ENCODE measurements at regions not wholly inside any gene's neighbourhood (a gene's known extent, or its start where the extent isn't known, plus 50 kb on each side); places are given as distances from the start of the nearest gene placed in this dataset.

DNA sequence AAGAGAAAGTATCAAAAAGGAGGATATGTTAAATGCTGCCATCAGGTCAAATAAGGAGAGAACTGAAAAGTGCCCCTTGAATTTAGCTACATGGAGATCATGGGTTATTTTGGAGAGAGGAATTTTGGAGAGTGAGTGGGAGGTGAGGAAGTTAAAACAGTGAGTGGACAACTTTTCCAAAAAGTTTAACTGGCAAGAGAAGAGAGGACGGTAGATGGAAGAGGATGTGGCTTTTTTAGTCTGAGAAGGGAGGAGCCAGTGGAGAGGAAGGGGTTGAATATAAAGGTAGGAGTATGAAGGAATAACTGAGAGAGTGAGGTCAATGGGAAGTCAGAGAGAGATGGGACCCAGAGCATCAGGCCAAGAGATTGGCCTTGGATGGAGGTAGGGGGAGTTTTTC is 62.5 kb upstream of the NFE2L2 start:
- peaks cover 0 to 17% (median 11%) of the 10 kb centered on the region in 5 donors for H3K36me3 Mint-ChIP-seq
- no peak overlapping the region for H3K27ac ChIP-seq (ENCODE audit: low read depth, low read length)
- intact Hi-C loops (cut with micrococcal nuclease) = loop anchor here in 1 of 2 donors (2.0 kb wide), 1 partner anchor 16 kb away; no protein-coding TSS in a partner anchor
- H3K36me3 ChIP-seq (ENCODE audit: control insufficient read depth in 2 of 3, insufficient read depth in 3 of 3, low read length in 3 of 3) = peaks cover 0 to 4% (median 0%) of the 10 kb centered on the region in 3 experiments
- no peaks in the 10 kb centered on the region for H3K27me3 ChIP-seq (ENCODE audit: control insufficient read depth in 2 of 2, insufficient read depth in 2 of 2, low read length in 2 of 2)
- H3K27me3 Mint-ChIP-seq = no peaks in the 10 kb centered on the region
- peaks cover 0 to 24% of the 10 kb centered on the region in 2 donors for H3K4me1 ChIP-seq (ENCODE audit: control insufficient read depth in 2 of 2, insufficient read depth in 2 of 2, low read length in 2 of 2)
- H3K4me3 ChIP-seq (ENCODE audit: low read length) = no peak overlapping the region
- H3K9me3 ChIP-seq (ENCODE audit: control insufficient read depth in 2 of 3, low read length in 3 of 3) = no peaks in the 10 kb centered on the region
- ATAC-seq = no peak
- no peak overlapping the region for H3K4me3 Mint-ChIP-seq
- POLR2A ChIA-PET = interaction anchor here (0.8 to 7.1 kb wide), 4 partner anchors 13 to 63 kb away, joined by 4 to 85 read pairs (median 9); partner anchors contain the start of gene NFE2L2
- H3K4me1 Mint-ChIP-seq = peaks cover 5 to 26% (median 9%) of the 10 kb centered on the region in 7 donors
- CTCF ChIA-PET = interaction anchor here (0.8 to 1.2 kb wide), 3 partner anchors 10 to 163 kb away, joined by 3 to 5 read pairs (median 4); no protein-coding TSS in a partner anchor
- no peak for DNase-seq
- H3K9me3 Mint-ChIP-seq = peaks cover 0 to 6% (median 0%) of the 10 kb centered on the region in 11 donors
- H3K27ac Mint-ChIP-seq = no peak overlapping the region

DNA sequence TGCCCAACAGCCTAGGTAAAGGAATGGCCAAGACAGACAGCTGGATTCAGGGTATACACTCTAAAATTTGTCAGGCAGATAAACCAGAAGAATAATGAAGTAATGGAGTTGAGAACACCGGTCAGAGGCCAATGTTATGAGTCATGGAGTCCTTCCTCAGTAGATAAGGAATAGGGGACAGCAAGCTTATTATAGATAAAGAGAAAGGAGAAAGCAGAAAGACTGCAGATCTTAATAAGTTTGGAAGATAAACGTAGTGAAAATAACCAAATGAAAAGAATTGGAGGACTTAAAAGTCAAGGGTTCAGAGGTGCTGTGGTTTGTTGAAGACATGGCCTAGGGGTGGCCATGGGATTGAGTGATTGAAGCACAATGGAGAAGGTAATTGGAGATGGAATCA is 63.5 kb upstream of the NFE2L2 start:
- no peaks in the 10 kb centered on the region for H3K36me3 ChIP-seq (ENCODE audit: control insufficient read depth in 2 of 3, insufficient read depth in 3 of 3, low read length in 3 of 3)
- Mint-ChIP-seq H3K27ac (no peak overlapping the region), H3K4me1 (peaks cover 6 to 33% (median 15%) of the 10 kb centered on the region in 7 donors), H3K27me3 (no peaks in the 10 kb centered on the region), H3K4me3 (no peak overlapping the region), H3K9me3 (peaks cover 0 to 6% (median 0%) of the 10 kb centered on the region in 11 donors), H3K36me3 (peaks cover 0 to 15% (median 8%) of the 10 kb centered on the region in 5 donors)
- DNase-seq = no peak
- H3K4me1 ChIP-seq (ENCODE audit: control insufficient read depth in 2 of 2, insufficient read depth in 2 of 2, low read length in 2 of 2) = peaks cover 0 to 26% of the 10 kb centered on the region in 2 donors
- H3K9me3 ChIP-seq (ENCODE audit: control insufficient read depth in 2 of 3, low read length in 3 of 3) = no peaks in the 10 kb centered on the region
- H3K4me3 ChIP-seq (ENCODE audit: low read length) = no peak overlapping the region
- no peak for ATAC-seq
- POLR2A ChIA-PET = interaction anchor here (2.5 to 7.1 kb wide), 2 partner anchors 18 to 64 kb away, joined by 13 to 85 read pairs; partner anchors contain the start of gene NFE2L2
- CTCF ChIA-PET = interaction anchor here (1.5 to 3.8 kb wide), 2 partner anchors 63 to 163 kb away, joined by 3 to 33 read pairs; partner anchors contain the start of gene NFE2L2
- H3K27ac ChIP-seq (ENCODE audit: low read depth, low read length) = no peak overlapping the region
- H3K27me3 ChIP-seq (ENCODE audit: control insufficient read depth in 2 of 2, insufficient read depth in 2 of 2, low read length in 2 of 2) = no peaks in the 10 kb centered on the region
- intact Hi-C loops (cut with micrococcal nuclease) = no loop called here

DNA sequence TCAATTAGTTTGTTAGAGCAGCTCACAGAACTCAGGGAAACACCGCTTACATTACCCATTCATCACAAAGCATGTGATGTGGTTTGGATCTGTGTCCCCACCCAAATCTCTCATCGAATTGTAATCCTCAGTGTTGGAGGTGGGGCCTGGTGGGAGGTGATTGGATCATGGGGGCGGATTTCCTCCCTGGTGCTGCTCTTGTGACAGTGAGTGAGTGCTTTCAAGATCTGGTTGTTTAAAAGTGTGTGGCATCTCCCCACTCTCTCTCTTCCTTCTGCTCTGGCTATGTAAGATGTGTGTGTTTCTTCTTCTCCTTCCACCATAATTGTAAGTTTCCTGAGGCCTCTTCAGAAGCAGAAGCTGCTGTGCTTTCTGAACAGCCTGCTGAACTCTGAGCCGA is 63.5 kb upstream of the AGPS start:
- Mint-ChIP-seq H3K4me3 (peak overlapping the region in 5 of 10 donors; percentile 2 to 63 (median 49)), H3K36me3 (peaks cover 0 to 9% (median 5%) of the 10 kb centered on the region in 5 donors), H3K27ac (peak overlapping the region; percentile 0 to 86 (median 65)), H3K4me1 (peaks cover 4 to 33% (median 15%) of the 10 kb centered on the region in 7 donors), H3K9me3 (peaks cover 0 to 6% (median 0%) of the 10 kb centered on the region in 11 donors), H3K27me3 (no peaks in the 10 kb centered on the region)
- intact Hi-C loops (cut with micrococcal nuclease) = no loop called here
- no peak overlapping the region for H3K4me3 ChIP-seq (ENCODE audit: low read length)
- peak; percentile 36 for ATAC-seq
- peak in 7 of 9 donors; percentile 28 to 68 (median 49) for DNase-seq
- CTCF ChIA-PET = interaction anchor here (0.6 to 3.8 kb wide), 4 partner anchors 19 to 164 kb away, joined by 3 to 33 read pairs (median 4); partner anchors contain the start of gene NFE2L2
- no peaks in the 10 kb centered on the region for H3K27me3 ChIP-seq (ENCODE audit: control insufficient read depth in 2 of 2, insufficient read depth in 2 of 2, low read length in 2 of 2)
- H3K4me1 ChIP-seq (ENCODE audit: control insufficient read depth in 2 of 2, insufficient read depth in 2 of 2, low read length in 2 of 2) = peaks cover 0 to 26% of the 10 kb centered on the region in 2 donors
- POLR2A ChIA-PET = interaction anchor here (1.7 to 7.1 kb wide), 3 partner anchors 19 to 164 kb away, joined by 11 to 85 read pairs (median 18); partner anchors contain the start of gene NFE2L2
- H3K9me3 ChIP-seq (ENCODE audit: control insufficient read depth in 2 of 3, low read length in 3 of 3) = no peaks in the 10 kb centered on the region
- no peaks in the 10 kb centered on the region for H3K36me3 ChIP-seq (ENCODE audit: control insufficient read depth in 2 of 3, insufficient read depth in 3 of 3, low read length in 3 of 3)
- H3K27ac ChIP-seq (ENCODE audit: low read depth, low read length) = no peak overlapping the region

DNA sequence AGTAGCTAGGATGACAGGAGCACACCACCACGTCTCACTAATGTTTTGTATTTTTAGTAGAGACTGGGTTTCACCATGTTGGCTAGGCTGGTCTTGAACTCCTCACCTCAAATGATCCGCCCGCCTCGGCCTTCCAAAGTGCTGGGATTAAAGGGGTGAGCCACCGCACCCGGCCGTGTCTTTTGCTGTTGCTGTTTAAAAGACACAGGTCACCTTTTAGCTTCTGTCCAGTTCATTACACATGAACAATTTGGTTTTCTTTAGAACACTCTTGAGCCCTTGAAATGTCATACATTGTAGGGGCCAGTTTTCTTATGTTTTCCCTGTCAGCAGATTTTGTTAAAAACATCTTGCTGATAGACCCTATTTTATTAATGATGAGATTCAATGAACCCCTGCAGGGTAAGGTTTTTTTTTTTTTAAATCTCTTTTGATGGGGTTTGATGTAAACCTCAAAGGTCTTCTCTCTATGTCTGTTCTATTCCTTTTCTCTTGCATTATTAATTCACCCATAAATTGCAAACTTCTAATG is 61.0 kb upstream of the AGPS start:
- peak overlapping the region in 5 of 9 donors; percentile 8 to 64 (median 59) for H3K27ac Mint-ChIP-seq
- H3K9me3 ChIP-seq (ENCODE audit: control insufficient read depth in 2 of 3, low read length in 3 of 3) = no peaks in the 10 kb centered on the region
- H3K4me1 ChIP-seq (ENCODE audit: control insufficient read depth in 2 of 2, insufficient read depth in 2 of 2, low read length in 2 of 2) = peaks cover 0 to 23% of the 10 kb centered on the region in 2 donors
- ATAC-seq (no peak), DNase-seq (no peak)
- ChIA-PET CTCF (interaction anchor here (0.6 to 3.8 kb wide), 3 partner anchors 38 to 166 kb away, joined by 3 to 33 read pairs (median 14); partner anchors contain the start of gene NFE2L2), POLR2A (interaction anchor here (0.6 to 7.1 kb wide), 4 partner anchors 21 to 67 kb away, joined by 3 to 85 read pairs (median 10); partner anchors contain the start of gene NFE2L2)
- intact Hi-C loops (cut with micrococcal nuclease) = loop anchor here in 1 of 2 donors (10.0 kb wide), 2 partner anchors 223 to 1207 kb away; partner anchors contain the start of genes HOXD8 and HOXD9
- H3K27me3 ChIP-seq (ENCODE audit: control insufficient read depth in 2 of 2, insufficient read depth in 2 of 2, low read length in 2 of 2) = no peaks in the 10 kb centered on the region
- peaks cover 0 to 8% (median 3%) of the 10 kb centered on the region in 5 donors for H3K36me3 Mint-ChIP-seq
- H3K27me3 Mint-ChIP-seq = no peaks in the 10 kb centered on the region
- no peak overlapping the region for H3K4me3 ChIP-seq (ENCODE audit: low read length)
- no peak overlapping the region for H3K27ac ChIP-seq (ENCODE audit: low read depth, low read length)
- H3K4me1 Mint-ChIP-seq = peaks cover 4 to 33% (median 15%) of the 10 kb centered on the region in 7 donors
- no peak overlapping the region for H3K4me3 Mint-ChIP-seq
- no peaks in the 10 kb centered on the region for H3K36me3 ChIP-seq (ENCODE audit: control insufficient read depth in 2 of 3, insufficient read depth in 3 of 3, low read length in 3 of 3)
- H3K9me3 Mint-ChIP-seq = peaks cover 0 to 6% (median 0%) of the 10 kb centered on the region in 11 donors

DNA sequence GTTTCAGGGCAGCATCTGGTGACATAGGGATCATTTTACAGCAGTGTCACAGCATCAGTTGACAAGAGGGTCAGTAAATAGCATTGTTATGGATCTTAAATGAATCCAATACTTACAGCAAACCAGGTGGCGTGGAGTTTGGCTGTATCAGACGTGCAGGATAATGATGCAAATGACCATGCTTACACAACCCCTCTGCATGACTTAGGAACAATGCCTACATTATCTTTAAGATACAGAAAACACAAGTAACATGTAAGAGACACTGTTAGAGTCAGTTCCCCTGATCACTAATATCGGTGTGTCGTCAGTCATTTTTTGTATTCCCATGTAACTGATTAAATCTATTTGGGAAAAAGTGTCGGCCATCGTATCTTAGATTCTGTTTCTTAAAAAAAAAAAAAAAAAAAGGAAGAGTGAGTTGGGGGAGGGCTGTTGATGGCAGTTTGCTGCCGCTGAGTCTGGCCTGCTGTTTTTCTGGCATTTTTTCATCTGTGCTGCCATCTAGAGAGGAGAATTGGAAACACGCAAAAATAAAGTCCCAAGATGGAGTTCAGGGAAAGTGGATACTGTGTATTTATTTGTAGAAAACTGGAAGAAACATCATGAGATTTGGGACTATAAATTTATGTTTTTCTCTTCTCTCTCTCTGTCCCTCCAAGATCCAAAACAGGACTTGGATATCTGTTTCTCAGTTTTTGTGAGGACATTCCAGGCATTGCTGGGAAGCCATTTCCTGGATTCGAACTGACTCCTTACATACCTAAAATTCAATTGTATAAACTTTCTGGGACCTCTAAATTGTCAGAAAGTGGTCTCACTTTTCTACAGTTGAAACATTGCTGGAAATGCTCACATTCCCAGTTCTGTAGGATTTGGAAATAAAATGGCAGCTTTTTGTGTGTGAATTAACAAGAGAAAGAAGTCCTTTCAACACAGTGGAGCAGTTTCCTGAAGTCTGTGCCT is 60.3 kb upstream of the AGPS start:
- peaks cover 4 to 33% (median 15%) of the 10 kb centered on the region in 7 donors for H3K4me1 Mint-ChIP-seq
- intact Hi-C loops (cut with micrococcal nuclease) = loop anchor here (1.0 to 10.0 kb wide), 9 partner anchors 22 to 1208 kb away; partner anchors contain the start of genes HNRNPA3 (in 1 of the 2), HOXD8 (in 1 of the 2) and HOXD9 (in 1 of the 2)
- peak overlapping the region in 7 of 10 donors; percentile 3 to 73 (median 38) for H3K4me3 Mint-ChIP-seq
- peaks cover 0 to 18% of the 10 kb centered on the region in 2 donors for H3K4me1 ChIP-seq (ENCODE audit: control insufficient read depth in 2 of 2, insufficient read depth in 2 of 2, low read length in 2 of 2)
- no peaks in the 10 kb centered on the region for H3K9me3 ChIP-seq (ENCODE audit: control insufficient read depth in 2 of 3, low read length in 3 of 3)
- H3K27me3 ChIP-seq (ENCODE audit: control insufficient read depth in 2 of 2, insufficient read depth in 2 of 2, low read length in 2 of 2) = no peaks in the 10 kb centered on the region
- H3K4me3 ChIP-seq (ENCODE audit: low read length) = no peak overlapping the region
- ChIA-PET POLR2A (interaction anchor here (0.5 to 7.1 kb wide), 9 partner anchors 22 to 168 kb away, joined by 3 to 85 read pairs (median 7); partner anchors contain the start of gene NFE2L2), CTCF (interaction anchor here (0.7 to 6.7 kb wide), 16 partner anchors 23 to 434 kb away, joined by 3 to 126 read pairs (median 5); partner anchors contain the start of gene NFE2L2)
- ATAC-seq (peak; percentile 91), DNase-seq (peak in 7 of 9 donors; percentile 37 to 76 (median 72))
- H3K9me3 Mint-ChIP-seq = peaks cover 0 to 6% (median 0%) of the 10 kb centered on the region in 11 donors
- H3K27me3 Mint-ChIP-seq = no peaks in the 10 kb centered on the region
- H3K27ac ChIP-seq (ENCODE audit: low read depth, low read length) = no peak overlapping the region
- no peaks in the 10 kb centered on the region for H3K36me3 ChIP-seq (ENCODE audit: control insufficient read depth in 2 of 3, insufficient read depth in 3 of 3, low read length in 3 of 3)
- H3K27ac Mint-ChIP-seq = peak overlapping the region in 8 of 9 donors; percentile 3 to 88 (median 56)
- H3K36me3 Mint-ChIP-seq = peaks cover 0 to 8% (median 3%) of the 10 kb centered on the region in 5 donors

All from naive thymus-derived CD4-positive, alpha-beta T cell (primary cell).